ENCODE measurements at regions not wholly inside any gene's neighbourhood (a gene's known extent, or its start where the extent isn't known, plus 50 kb on each side); places are given as distances from the start of the nearest gene placed in this dataset.

GRCh38 chr2:209189893-209190292 lies 234.0 kb upstream of the MAP2 start:
- no peak overlapping the region for H3K27ac ChIP-seq
- TF ChIP-seq CTCF (conservative IDR thresholded peaks at IDR 0.05) = no peak
- no peak for TF ChIP-seq ZFX (IDR thresholded peaks at IDR 0.05)

- TF ChIP-seq ZFX (IDR thresholded peaks at IDR 0.05) (no peak), CTCF (conservative IDR thresholded peaks at IDR 0.05) (no peak)
- H3K27ac ChIP-seq = no peak overlapping the region
Measured at GRCh38 chr2:209191139-209191538, 232.7 kb upstream of the MAP2 start.

- no peak for TF ChIP-seq ZFX (IDR thresholded peaks at IDR 0.05)
- TF ChIP-seq CTCF (conservative IDR thresholded peaks at IDR 0.05) = no peak
- H3K27ac ChIP-seq = no peak overlapping the region
Measured at GRCh38 chr2:209194717-209195116, 229.1 kb upstream of the MAP2 start.

- no peak overlapping the region for H3K27ac ChIP-seq
- peak; percentile 85 for TF ChIP-seq CTCF (conservative IDR thresholded peaks at IDR 0.05)
- TF ChIP-seq ZFX (IDR thresholded peaks at IDR 0.05) = no peak
Measured at GRCh38 chr2:209208211-209208610, 215.6 kb upstream of the MAP2 start.

GRCh38 chr2:209209943-209210342 lies 213.9 kb upstream of the MAP2 start:
- TF ChIP-seq ZFX (IDR thresholded peaks at IDR 0.05) (no peak), CTCF (conservative IDR thresholded peaks at IDR 0.05) (no peak)
- H3K27ac ChIP-seq = no peak overlapping the region

GRCh38 chr2:209230560-209230959 lies 193.3 kb upstream of the MAP2 start:
- H3K27ac ChIP-seq = no peak overlapping the region
- TF ChIP-seq CTCF (conservative IDR thresholded peaks at IDR 0.05) (no peak), ZFX (IDR thresholded peaks at IDR 0.05) (no peak)

- H3K27ac ChIP-seq = no peak overlapping the region
- TF ChIP-seq CTCF (conservative IDR thresholded peaks at IDR 0.05) (no peak), ZFX (IDR thresholded peaks at IDR 0.05) (no peak)
Measured at GRCh38 chr2:209236377-209236776, 187.5 kb upstream of the MAP2 start.
